Fibroblast of villous mesenchyme (primary cell): ENCODE measurements at regions not wholly inside any gene's neighbourhood (a gene's known extent, or its start where the extent isn't known, plus 50 kb on each side); places are given as distances from the start of the nearest gene placed in this dataset.
A peak's percentile ranks its signal among the peaks of the same experiment; 100 is the strongest.

Experiments
- DNase-seq: peaks from one replicate; pipeline ENCODE4 v3.0.0-alpha.2; 2010; ENCODE audit warnings: low read depth
- H3K4me3 ChIP-seq: 2 replicates; pipeline ENCODE4 v1.5.1; 2011; ENCODE audit warnings: low read depth, mild to moderate bottlenecking, low read length
- TF ChIP-seq, protein P1 (sequence below): IDR thresholded peaks from 2 replicates; pipeline ENCODE4 v1.5.1; 2012; ENCODE audit warnings: low read depth, mild to moderate bottlenecking, low read length; ENCODE audit not compliant: insufficient read depth

DNA sequence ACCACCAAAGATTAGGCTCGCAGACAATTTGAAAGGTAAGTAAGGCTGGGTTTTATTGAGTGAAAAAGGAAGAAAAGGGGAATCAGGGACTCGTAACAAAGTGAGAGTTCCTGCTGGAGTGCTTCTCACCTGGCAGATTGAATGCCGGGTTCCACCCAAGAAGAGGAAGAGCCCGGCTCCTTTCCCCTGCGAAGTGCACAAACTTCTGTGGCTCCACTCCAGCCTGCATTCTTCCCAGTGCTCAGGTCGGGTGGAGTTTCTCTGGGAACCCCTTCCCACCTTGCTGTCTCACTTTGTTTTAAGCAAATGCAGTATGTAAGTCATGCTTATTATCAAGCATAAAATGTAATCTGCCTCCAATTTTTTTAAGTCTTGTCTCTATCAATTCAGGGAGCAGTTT lies 87.1 kb upstream of the TMEM106B start:
- H3K4me3 ChIP-seq: no peak overlapping the region
- TF ChIP-seq, protein P1, sequence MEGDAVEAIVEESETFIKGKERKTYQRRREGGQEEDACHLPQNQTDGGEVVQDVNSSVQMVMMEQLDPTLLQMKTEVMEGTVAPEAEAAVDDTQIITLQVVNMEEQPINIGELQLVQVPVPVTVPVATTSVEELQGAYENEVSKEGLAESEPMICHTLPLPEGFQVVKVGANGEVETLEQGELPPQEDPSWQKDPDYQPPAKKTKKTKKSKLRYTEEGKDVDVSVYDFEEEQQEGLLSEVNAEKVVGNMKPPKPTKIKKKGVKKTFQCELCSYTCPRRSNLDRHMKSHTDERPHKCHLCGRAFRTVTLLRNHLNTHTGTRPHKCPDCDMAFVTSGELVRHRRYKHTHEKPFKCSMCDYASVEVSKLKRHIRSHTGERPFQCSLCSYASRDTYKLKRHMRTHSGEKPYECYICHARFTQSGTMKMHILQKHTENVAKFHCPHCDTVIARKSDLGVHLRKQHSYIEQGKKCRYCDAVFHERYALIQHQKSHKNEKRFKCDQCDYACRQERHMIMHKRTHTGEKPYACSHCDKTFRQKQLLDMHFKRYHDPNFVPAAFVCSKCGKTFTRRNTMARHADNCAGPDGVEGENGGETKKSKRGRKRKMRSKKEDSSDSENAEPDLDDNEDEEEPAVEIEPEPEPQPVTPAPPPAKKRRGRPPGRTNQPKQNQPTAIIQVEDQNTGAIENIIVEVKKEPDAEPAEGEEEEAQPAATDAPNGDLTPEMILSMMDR: no peak
- DNase-seq: no peak

DNA sequence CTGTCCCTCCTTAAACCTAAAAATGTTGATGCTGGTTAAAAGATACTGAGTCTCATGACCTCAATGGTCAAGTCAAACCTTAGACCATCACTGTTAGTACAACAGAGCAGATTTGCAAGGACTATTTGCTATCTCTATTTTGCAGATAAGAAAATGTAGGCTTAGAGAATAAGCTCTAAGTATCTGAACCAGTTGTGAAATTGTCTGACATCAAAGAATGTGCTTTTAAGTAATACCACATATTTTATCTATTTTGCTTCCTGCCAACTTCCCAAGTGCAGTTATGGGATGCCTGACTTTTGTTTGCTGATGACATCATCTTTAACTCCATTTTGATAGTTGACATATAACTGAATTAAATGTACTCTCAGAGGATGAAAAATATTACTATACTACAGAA lies 83.6 kb upstream of the TMEM106B start:
- DNase-seq: peak; percentile 58
- H3K4me3 ChIP-seq: no peak overlapping the region
- TF ChIP-seq, protein P1: no peak

DNA sequence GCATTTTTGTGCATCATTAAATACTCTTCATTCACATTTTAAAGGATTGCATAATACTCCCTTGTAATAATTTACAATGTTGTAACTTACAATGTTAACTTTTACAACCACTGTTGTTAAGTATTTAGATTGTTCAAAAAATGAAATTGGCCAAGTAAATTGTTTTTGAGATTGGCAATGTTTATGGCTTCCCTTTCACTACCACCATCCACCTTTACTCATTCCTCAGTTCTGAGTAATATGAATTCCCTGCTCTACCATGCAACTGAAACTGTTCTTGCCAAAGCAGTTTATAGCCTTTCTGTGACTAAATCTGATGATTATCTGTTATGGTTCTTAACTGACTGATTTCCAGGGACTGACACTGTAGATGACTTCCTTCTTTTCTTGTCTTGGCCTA lies 80.5 kb upstream of the TMEM106B start:
- no peak overlapping the region for H3K4me3 ChIP-seq
- peak; percentile 60 for DNase-seq
- TF ChIP-seq, protein P1: no peak

DNA sequence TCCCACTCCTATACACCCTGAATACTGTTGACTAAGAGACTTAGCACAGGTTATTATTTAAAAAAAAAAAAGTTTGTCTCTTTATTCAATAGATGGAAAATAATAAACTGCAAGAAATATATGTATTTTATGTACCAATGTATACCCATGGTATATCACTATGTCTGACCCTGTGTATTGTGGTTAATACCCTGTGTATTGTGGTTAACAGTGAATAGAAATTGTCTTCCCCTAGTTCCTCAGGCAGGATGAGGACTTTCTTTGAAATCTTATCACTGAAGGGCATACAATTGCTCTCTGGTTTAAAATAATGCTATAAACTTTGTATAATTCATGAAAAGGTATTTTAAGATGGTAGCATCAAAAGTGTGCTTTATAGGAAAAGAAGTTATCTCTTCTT lies 80.0 kb upstream of the TMEM106B start:
- no peak overlapping the region for H3K4me3 ChIP-seq
- no peak for DNase-seq
- TF ChIP-seq, protein P1: no peak

DNA sequence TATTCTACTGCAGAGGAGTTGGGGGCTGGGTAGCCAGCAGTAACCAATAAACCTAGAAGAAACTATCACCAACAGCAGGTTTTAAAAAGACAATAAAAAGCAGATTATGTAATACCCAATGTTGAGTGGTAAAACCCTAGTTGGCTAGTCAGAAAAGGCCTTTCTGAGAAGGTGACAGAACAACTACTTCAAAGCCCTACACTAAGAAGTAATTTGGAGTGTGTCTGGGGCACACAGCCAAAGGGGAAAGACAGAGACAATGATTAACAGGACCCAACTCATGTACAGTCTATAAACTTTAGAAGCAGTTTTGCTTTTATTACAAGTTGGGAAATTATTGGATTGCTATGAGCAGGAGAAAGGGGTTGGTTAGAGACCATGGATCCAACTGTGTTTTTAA lies 77.2 kb upstream of the TMEM106B start:
- TF ChIP-seq, protein P1: no peak
- no peak for DNase-seq
- no peak overlapping the region for H3K4me3 ChIP-seq

DNA sequence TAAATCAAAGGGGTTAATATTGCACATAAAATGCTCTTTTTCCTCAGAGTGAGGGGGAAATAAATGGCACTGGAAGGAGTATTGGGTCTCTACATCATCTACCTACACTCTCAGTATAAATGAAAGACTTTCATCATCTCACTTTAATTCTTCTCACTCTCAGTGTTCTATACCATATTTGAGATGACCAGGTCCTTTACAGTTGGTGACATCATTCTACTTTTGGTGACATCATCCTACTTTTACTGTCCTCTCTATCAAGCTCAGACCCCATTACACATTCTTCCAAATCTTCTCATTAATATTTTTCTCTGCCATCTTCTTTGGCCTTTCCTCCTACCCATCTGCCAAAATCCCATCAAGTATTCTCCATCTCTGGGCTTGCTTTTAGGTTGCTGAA lies 74.6 kb upstream of the TMEM106B start:
- H3K4me3 ChIP-seq: no peak overlapping the region
- no peak for DNase-seq
- TF ChIP-seq, protein P1: no peak

DNA sequence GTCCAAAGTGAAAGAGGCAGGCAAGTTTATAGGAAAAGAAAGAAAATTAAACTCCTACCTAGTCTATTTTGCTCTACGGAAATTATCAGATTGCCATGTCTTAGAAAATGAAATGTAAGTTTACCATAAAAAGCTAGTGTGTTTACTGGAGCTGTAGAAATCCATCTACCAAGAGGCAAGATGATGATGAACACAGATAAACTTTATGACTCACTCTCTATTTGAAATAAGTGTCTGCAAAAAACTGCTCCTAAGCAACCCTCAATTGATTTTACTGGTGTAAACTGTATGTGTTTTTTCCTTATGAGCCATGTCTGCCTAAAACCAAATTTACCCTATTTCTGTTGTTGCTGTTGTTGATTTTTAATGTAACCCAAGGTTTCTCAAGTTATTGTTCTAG lies 73.8 kb upstream of the TMEM106B start:
- H3K4me3 ChIP-seq: no peak overlapping the region
- peak; percentile 51 for DNase-seq
- TF ChIP-seq, protein P1: no peak
